GM12878 (cell line): ENCODE measurements at regions not wholly inside any gene's neighbourhood (a gene's known extent, or its start where the extent isn't known, plus 50 kb on each side); places are given as distances from the start of the nearest gene placed in this dataset.

Experiments
- ATAC-seq: fragments of 200-7000 bp; cut with Tn5 transposase; 3 replicates; pipeline ENCODE4 v1.9.1; 2020; ENCODE audit warnings: mild to moderate bottlenecking, moderate library complexity
- BruUV-seq: library from RNA; stranded (reverse); fragments of 400-500 nt; replicated peaks from 2 replicates; lab custom pipeline; 2021; lab: Mats Ljungman, UMichigan
- CTCF ChIA-PET: fragments of 300-600 bp; sonication (Branson Sonifier 250); formaldehyde crosslinking; extraction: SDS; loops from one replicate; lab custom pipeline; 2021; ENCODE audit warnings: inconsistent platforms; lab: Yijun Ruan, JAX
- POLR2A ChIA-PET: fragments of 350-600 bp; formaldehyde crosslinking; extraction: SDS; loops from one replicate; lab custom pipeline; 2021; ENCODE audit warnings: inconsistent platforms; lab: Charles Lee
- RAD21 ChIA-PET: fragments of 300-600 bp; sonication (Branson Sonifier 250); formaldehyde crosslinking; loops from one replicate; lab custom pipeline; 2023; ENCODE audit warnings: antibody characterized with exemption; ENCODE audit not compliant: unreplicated experiment; lab: Charles Lee
- SMC1A ChIA-PET: fragments of 300-600 bp; sonication (Branson Sonifier 250); formaldehyde crosslinking; loops from one replicate; lab custom pipeline; 2023; ENCODE audit not compliant: unreplicated experiment, uncharacterized antibody; lab: Charles Lee
- DNase-seq: peaks from one replicate; pipeline ENCODE4 v3.0.0-alpha.2; 2011; ENCODE audit warnings: low read depth, low spot score
- FAIRE-seq: peaks from 3 replicates; lab custom pipeline; 2011; peaks lifted over from hg19 to GRCh38; lab: Jason Lieb, UNC
- H2AFZ ChIP-seq: 2 replicates; pipeline ENCODE4 v1.6.0; 2011; ENCODE audit warnings: low read depth, low read length, control low read depth; ENCODE audit not compliant: control insufficient read depth
- H3K27ac ChIP-seq: 2 replicates; pipeline ENCODE4 v1.5.1; 2011; ENCODE audit warnings: control low read depth; ENCODE audit not compliant: control insufficient read depth, insufficient read depth
- H3K27me3 ChIP-seq, 2 experiments: replicated peaks in 1 of 2; 2 replicates each; pipeline versions ENCODE4 v1.6.0 to v1.6.1; 2011; ENCODE audit warnings: low read length in 1 of 2; ENCODE audit not compliant: control insufficient read depth in 2 of 2, insufficient read depth in 2 of 2
- H3K36me3 ChIP-seq, 2 experiments: 2 replicates each; pipeline ENCODE4 v1.5.1; 2011; ENCODE audit warnings: low read length in 1 of 2; ENCODE audit not compliant: control insufficient read depth in 2 of 2, insufficient read depth in 2 of 2
- H3K4me1 ChIP-seq: 2 replicates; pipeline ENCODE4 v1.6.1; 2011; ENCODE audit warnings: mild to moderate bottlenecking, low read length, moderate library complexity, mixed read lengths; ENCODE audit not compliant: control insufficient read depth, insufficient read depth
- H3K4me2 ChIP-seq: 2 replicates; pipeline ENCODE4 v1.6.0; 2011; ENCODE audit warnings: control low read depth; ENCODE audit not compliant: control insufficient read depth, insufficient read depth
- H3K4me3 ChIP-seq: fragments of 200-600 bp; sonication (generic); 2 replicates; pipeline ENCODE4 v1.5.1; 2016
- H3K79me2 ChIP-seq: 2 replicates; pipeline ENCODE4 v1.6.0; 2011; ENCODE audit warnings: low read length; ENCODE audit not compliant: control insufficient read depth, insufficient read depth
- H3K9ac ChIP-seq: 2 replicates; pipeline ENCODE4 v1.8.0; 2011; ENCODE audit warnings: low read length, control low read depth, mixed read lengths; ENCODE audit not compliant: control insufficient read depth, insufficient read depth
- H3K9me3 ChIP-seq: replicated peaks from 3 replicates; pipeline ENCODE4 v1.5.1; 2011; ENCODE audit warnings: mild to moderate bottlenecking, low read length; ENCODE audit not compliant: control insufficient read depth, insufficient read depth
- H4K20me1 ChIP-seq: 2 replicates; pipeline ENCODE4 v1.6.0; 2011; ENCODE audit not compliant: control insufficient read depth, insufficient read depth
- BCL3 ChIP-seq: IDR thresholded peaks from 2 replicates; pipeline ENCODE4 v1.6.1; 2011; ENCODE audit warnings: borderline replicate concordance, low read depth, mild to moderate bottlenecking, moderate library complexity, low read length; ENCODE audit not compliant: insufficient read depth, poor library complexity, severe bottlenecking
- CHD2 ChIP-seq: IDR thresholded peaks from 2 replicates; pipeline ENCODE4 v1.6.1; 2011; ENCODE audit warnings: low read depth, low read length, improper control_type of control experiment, borderline replicate concordance
- EGR1 ChIP-seq, 2 experiments: IDR thresholded peaks; 1 replicate in 1 of 2; 2 replicates in 1 of 2; pipeline ENCODE4 v1.6.1; 2011 to 2012; ENCODE audit warnings: low read depth in 2 of 2, low read length in 2 of 2, borderline replicate concordance in 1 of 2, mild to moderate bottlenecking in 1 of 2, moderate library complexity in 1 of 2
- ETV6 ChIP-seq, 2 experiments: fragments of 450-650 bp in 1 of 2; IDR thresholded peaks in 1 of 2; conservative IDR thresholded peaks in 1 of 2; 2 replicates each; pipeline ENCODE4 v1.6.1; 2014; ENCODE audit warnings: antibody characterized with exemption in 1 of 2, borderline replicate concordance in 1 of 2, low read depth in 1 of 2, mild to moderate bottlenecking in 1 of 2, moderate library complexity in 1 of 2
- IKZF2 ChIP-seq, 2 experiments: fragments of 450-650 bp; IDR thresholded peaks; 2 replicates each; pipeline ENCODE4 v1.6.1; 2017; ENCODE audit warnings: mild to moderate bottlenecking in 2 of 2, moderate library complexity in 2 of 2
- MEF2B ChIP-seq: fragments of 450-650 bp; IDR thresholded peaks from 2 replicates; pipeline ENCODE4 v1.6.1; 2018; ENCODE audit warnings: mild to moderate bottlenecking, moderate library complexity; ENCODE audit not compliant: partially characterized antibody, poor library complexity, severe bottlenecking
- PKNOX1 ChIP-seq: fragments of 450-650 bp; IDR thresholded peaks from 2 replicates; pipeline ENCODE4 v1.6.1; 2016; ENCODE audit warnings: mild to moderate bottlenecking
- POLR2AphosphoS2 ChIP-seq: IDR thresholded peaks from 2 replicates; pipeline ENCODE4 v1.6.1; 2011; ENCODE audit warnings: low read depth, mild to moderate bottlenecking, low read length, improper control_type of control experiment, moderate library complexity
- POLR2AphosphoS5 ChIP-seq: IDR thresholded peaks from 2 replicates; pipeline ENCODE4 v1.6.1; 2011; ENCODE audit warnings: mild to moderate bottlenecking, low read length, inconsistent platforms
- REST ChIP-seq: IDR thresholded peaks from 2 replicates; pipeline ENCODE4 v1.6.1; 2012; ENCODE audit warnings: mild to moderate bottlenecking, low read depth, low read length
- SKIL ChIP-seq: fragments of 450-650 bp; IDR thresholded peaks from 2 replicates; pipeline ENCODE4 v1.6.1; 2017; ENCODE audit warnings: mild to moderate bottlenecking, low read depth, inconsistent platforms; ENCODE audit not compliant: poor library complexity, severe bottlenecking
- STAT1 ChIP-seq: fragments of 450-650 bp; conservative IDR thresholded peaks from 2 replicates; pipeline ENCODE4 v1.6.1; 2014; ENCODE audit warnings: antibody characterized with exemption, mild to moderate bottlenecking
- TCF7 ChIP-seq: IDR thresholded peaks from 2 replicates; pipeline ENCODE4 v1.6.1; 2014; ENCODE audit warnings: antibody characterized with exemption, borderline replicate concordance
- WGBS: methylation state at CpG from one replicate; pipeline ENCODE4 v1.1.6; 2016; ENCODE audit warnings: low lambda C conversion rate; ENCODE audit not compliant: insufficient replicate concordance, insufficient coverage; ENCODE audit errors: missing lambda C conversion rate; 5-methylcytosine and 5-hydroxymethylcytosine counted together
- in situ Hi-C: fragments of 300-500 bp; cut with MboI; formaldehyde crosslinking; loops from 9 replicates; pipeline ENCODE4 v1.14.3; 2018; ENCODE audit warnings: mixed read lengths
- intact Hi-C: fragments of 100-400 bp; cut with micrococcal nuclease; formaldehyde crosslinking; loops from one replicate; pipeline ENCODE4 v1.14.2; 2022; ENCODE audit not compliant: unreplicated experiment

- TF ChIP-seq EGR1 (IDR thresholded peaks at IDR 0.05; ENCODE audit: borderline replicate concordance in 1 of 2, low read depth in 2 of 2, low read length in 2 of 2), result no peak
- no peak for TF ChIP-seq PKNOX1
- TF ChIP-seq ETV6 (conservative IDR thresholded peaks at IDR 0.05 in 1 of 2, IDR thresholded peaks at IDR 0.05 in 1 of 2; ENCODE audit: borderline replicate concordance in 1 of 2, low read depth in 1 of 2), result no peak
- TF ChIP-seq, all 136 proteins: peak for 0
These were observed 243.3 kb upstream of the CTNND2 start (continued) for GRCh38 chr5:12147513-12147912.

- ChIA-PET CTCF (interaction anchor here (0.7 kb wide), 1 partner anchor 35 kb away, joined by 3 read pairs; no protein-coding TSS in a partner anchor), RAD21 (no interaction called here), POLR2A (no interaction called here), SMC1A (interaction anchor here (0.6 kb wide), 1 partner anchor 44 kb away, joined by 3 read pairs; no protein-coding TSS in a partner anchor)
- no TSS peak for BruUV-seq
- no peak overlapping the region for H2AFZ ChIP-seq
- H3K4me2 ChIP-seq, result no peak overlapping the region
- intact Hi-C loops (no loop called here), in situ Hi-C loops (no loop called here)
- no peaks in the 10 kb centered on the region for H3K79me2 ChIP-seq
- H3K4me3 ChIP-seq, result no peak overlapping the region
- no peak overlapping the region for H3K27ac ChIP-seq
- H4K20me1 ChIP-seq, result no peaks in the 10 kb centered on the region
- FAIRE-seq, result no peak
- H3K9ac ChIP-seq, result no peak overlapping the region
- DNase-seq, result no peak
- no peaks in the 10 kb centered on the region for H3K9me3 ChIP-seq
- H3K4me1 ChIP-seq, result no peaks in the 10 kb centered on the region
- no peaks in the 10 kb centered on the region for H3K27me3 ChIP-seq
- WGBS, result 0% methylated on average over 2 of the region's 2 CpGs
- no peaks in the 10 kb centered on the region for H3K36me3 ChIP-seq
- ATAC-seq, result no peak
- TF ChIP-seq REST, result no peak
- no peak for TF ChIP-seq CHD2
- no peak for TF ChIP-seq STAT1
- TF ChIP-seq BCL3, result no peak
- TF ChIP-seq POLR2AphosphoS5, result no peak
- no peak for TF ChIP-seq IKZF2 (IDR thresholded peaks at IDR 0.05)
- no peak for TF ChIP-seq SKIL
- TF ChIP-seq TCF7, result no peak
- TF ChIP-seq MEF2B, result no peak
- no peak for TF ChIP-seq POLR2AphosphoS2
These were observed 237.2 kb upstream of the CTNND2 start for GRCh38 chr5:12141496-12141895.
